Neural cell (in vitro differentiated cells): ENCODE measurements at regions not wholly inside any gene's neighbourhood (a gene's known extent, or its start where the extent isn't known, plus 50 kb on each side); places are given as distances from the start of the nearest gene placed in this dataset.
"Not testable (repeated sequence)": the region's sequence is repeated elsewhere in the genome, so short reads cannot be mapped to it uniquely, and the experiment has no call there.

ENCODE experiments used
- H2AFZ ChIP-seq: fragments of 200-600, 300-800 bp; sonication (generic), shearing (Covaris generic); 2 replicates; pipeline ENCODE4 v1.6.0; 2014; ENCODE audit warnings: low read depth, mild to moderate bottlenecking, antibody characterized with exemption, low read length, moderate library complexity
- H3F3A ChIP-seq: fragments of 200-600 bp; shearing (Covaris generic); 2 replicates; pipeline ENCODE4 v1.6.1; 2016; ENCODE audit warnings: mild to moderate bottlenecking, moderate library complexity, mixed read lengths, antibody characterized with exemption, low read length; ENCODE audit not compliant: insufficient read depth, poor library complexity, severe bottlenecking
- H3K27ac ChIP-seq: fragments of 200-600, 300-800 bp; sonication (generic), shearing (Covaris generic); 2 replicates; pipeline ENCODE4 v1.5.1; 2014; ENCODE audit warnings: mild to moderate bottlenecking, low read length, moderate library complexity
- H3K27me3 ChIP-seq: fragments of 300-800, 200-600 bp; sonication (generic), shearing (Covaris generic); 2 replicates; pipeline ENCODE4 v1.6.0; 2014; ENCODE audit warnings: mild to moderate bottlenecking, low read depth, low read length, moderate library complexity; ENCODE audit not compliant: insufficient read depth
- H3K36me3 ChIP-seq: fragments of 300-800, 200-600 bp; sonication (generic), shearing (Covaris generic); 2 replicates; pipeline ENCODE4 v1.5.1; 2014; ENCODE audit warnings: mild to moderate bottlenecking, antibody characterized with exemption, low read length, moderate library complexity; ENCODE audit not compliant: insufficient read depth
- H3K4me2 ChIP-seq: fragments of 300-800, 200-600 bp; sonication (generic), shearing (Covaris generic); 2 replicates; pipeline ENCODE4 v1.6.0; 2014; ENCODE audit warnings: mild to moderate bottlenecking, low read length
- H3K4me3 ChIP-seq: fragments of 300-800, 200-600 bp; sonication (generic), shearing (Covaris generic); 2 replicates; pipeline ENCODE4 v1.5.1; 2014; ENCODE audit warnings: mild to moderate bottlenecking, low read length, moderate library complexity
- H3K79me2 ChIP-seq: fragments of 200-600 bp; shearing (Covaris generic); replicated peaks from 2 replicates; pipeline ENCODE4 v1.6.0; 2014; ENCODE audit warnings: mild to moderate bottlenecking, low read length, moderate library complexity; ENCODE audit not compliant: insufficient read depth
- H3K9ac ChIP-seq: fragments of 300-800, 200-600 bp; sonication (generic), shearing (Covaris generic); 2 replicates; pipeline ENCODE4 v1.6.1; 2016; ENCODE audit warnings: mild to moderate bottlenecking, low read length, mixed read lengths
- H3K9me2 ChIP-seq: fragments of 200-600 bp; shearing (Covaris generic); 2 replicates; pipeline ENCODE4 v1.6.1; 2016; ENCODE audit warnings: mild to moderate bottlenecking, low read length, mixed read lengths; ENCODE audit not compliant: insufficient read depth
- H3K9me3 ChIP-seq: fragments of 200-600, 300-800 bp; sonication (generic), shearing (Covaris generic); 2 replicates; pipeline ENCODE4 v1.6.1; 2016; ENCODE audit warnings: mild to moderate bottlenecking, mixed run types, low read length, moderate library complexity, mixed read lengths
- H4K20me1 ChIP-seq: fragments of 200-600 bp; shearing (Covaris generic); 2 replicates; pipeline ENCODE4 v1.6.1; 2016; ENCODE audit warnings: mild to moderate bottlenecking, mixed run types; ENCODE audit not compliant: insufficient read depth
- EP300 ChIP-seq: fragments of 450-650 bp; conservative IDR thresholded peaks from 2 replicates; pipeline ENCODE4 v1.6.1; 2014; ENCODE audit warnings: antibody characterized with exemption, mild to moderate bottlenecking, moderate library complexity; ENCODE audit not compliant: poor library complexity, severe bottlenecking
- EZH2 ChIP-seq: fragments of 200-600, 300-800 bp; shearing (Covaris generic), sonication (generic); IDR thresholded peaks from 2 replicates; pipeline ENCODE4 v1.6.1; 2014; ENCODE audit warnings: antibody characterized with exemption, low read length, borderline replicate concordance, mild to moderate bottlenecking; ENCODE audit not compliant: insufficient read depth, poor library complexity, severe bottlenecking
- MXI1 ChIP-seq: fragments of 450-650 bp; conservative IDR thresholded peaks from 2 replicates; pipeline ENCODE4 v1.6.1; 2014; ENCODE audit warnings: antibody characterized with exemption, mild to moderate bottlenecking; ENCODE audit not compliant: poor library complexity, severe bottlenecking
- POLR2AphosphoS5 ChIP-seq: IDR thresholded peaks from 2 replicates; pipeline ENCODE4 v1.6.1; 2012
- RAD21 ChIP-seq: fragments of 450-650 bp; conservative IDR thresholded peaks from 2 replicates; pipeline ENCODE4 v1.6.1; 2014; ENCODE audit warnings: antibody characterized with exemption, mild to moderate bottlenecking, moderate library complexity
- SMC3 ChIP-seq: fragments of 450-650 bp; conservative IDR thresholded peaks from 2 replicates; pipeline ENCODE4 v1.6.1; 2014; ENCODE audit warnings: antibody characterized with exemption, mild to moderate bottlenecking, moderate library complexity; ENCODE audit not compliant: poor library complexity
- TAF1 ChIP-seq: IDR thresholded peaks from 2 replicates; pipeline ENCODE4 v1.6.1; 2012; ENCODE audit warnings: low read depth
- TF ChIP-seq, protein P1 (sequence below): fragments of 450-650 bp; IDR thresholded peaks from 2 replicates; pipeline ENCODE4 v1.5.1; 2014; ENCODE audit warnings: antibody characterized with exemption, mild to moderate bottlenecking, moderate library complexity; ENCODE audit not compliant: poor library complexity, severe bottlenecking
- TF ChIP-seq, protein P2 (sequence below): IDR thresholded peaks from 2 replicates; pipeline ENCODE4 v1.6.1; 2012; ENCODE audit warnings: borderline replicate concordance

- no peaks in the 10 kb centered on the region for H3K79me2 ChIP-seq
- TF ChIP-seq EZH2 = no peak
- TF ChIP-seq, protein P1, sequence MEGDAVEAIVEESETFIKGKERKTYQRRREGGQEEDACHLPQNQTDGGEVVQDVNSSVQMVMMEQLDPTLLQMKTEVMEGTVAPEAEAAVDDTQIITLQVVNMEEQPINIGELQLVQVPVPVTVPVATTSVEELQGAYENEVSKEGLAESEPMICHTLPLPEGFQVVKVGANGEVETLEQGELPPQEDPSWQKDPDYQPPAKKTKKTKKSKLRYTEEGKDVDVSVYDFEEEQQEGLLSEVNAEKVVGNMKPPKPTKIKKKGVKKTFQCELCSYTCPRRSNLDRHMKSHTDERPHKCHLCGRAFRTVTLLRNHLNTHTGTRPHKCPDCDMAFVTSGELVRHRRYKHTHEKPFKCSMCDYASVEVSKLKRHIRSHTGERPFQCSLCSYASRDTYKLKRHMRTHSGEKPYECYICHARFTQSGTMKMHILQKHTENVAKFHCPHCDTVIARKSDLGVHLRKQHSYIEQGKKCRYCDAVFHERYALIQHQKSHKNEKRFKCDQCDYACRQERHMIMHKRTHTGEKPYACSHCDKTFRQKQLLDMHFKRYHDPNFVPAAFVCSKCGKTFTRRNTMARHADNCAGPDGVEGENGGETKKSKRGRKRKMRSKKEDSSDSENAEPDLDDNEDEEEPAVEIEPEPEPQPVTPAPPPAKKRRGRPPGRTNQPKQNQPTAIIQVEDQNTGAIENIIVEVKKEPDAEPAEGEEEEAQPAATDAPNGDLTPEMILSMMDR = no peak
- TF ChIP-seq MXI1 = no peak
- no peak for TF ChIP-seq RAD21
- TF ChIP-seq TAF1 = no peak
- no peak for TF ChIP-seq SMC3
- no peak for TF ChIP-seq EP300
- TF ChIP-seq POLR2AphosphoS5 = no peak
- TF ChIP-seq, protein P2, sequence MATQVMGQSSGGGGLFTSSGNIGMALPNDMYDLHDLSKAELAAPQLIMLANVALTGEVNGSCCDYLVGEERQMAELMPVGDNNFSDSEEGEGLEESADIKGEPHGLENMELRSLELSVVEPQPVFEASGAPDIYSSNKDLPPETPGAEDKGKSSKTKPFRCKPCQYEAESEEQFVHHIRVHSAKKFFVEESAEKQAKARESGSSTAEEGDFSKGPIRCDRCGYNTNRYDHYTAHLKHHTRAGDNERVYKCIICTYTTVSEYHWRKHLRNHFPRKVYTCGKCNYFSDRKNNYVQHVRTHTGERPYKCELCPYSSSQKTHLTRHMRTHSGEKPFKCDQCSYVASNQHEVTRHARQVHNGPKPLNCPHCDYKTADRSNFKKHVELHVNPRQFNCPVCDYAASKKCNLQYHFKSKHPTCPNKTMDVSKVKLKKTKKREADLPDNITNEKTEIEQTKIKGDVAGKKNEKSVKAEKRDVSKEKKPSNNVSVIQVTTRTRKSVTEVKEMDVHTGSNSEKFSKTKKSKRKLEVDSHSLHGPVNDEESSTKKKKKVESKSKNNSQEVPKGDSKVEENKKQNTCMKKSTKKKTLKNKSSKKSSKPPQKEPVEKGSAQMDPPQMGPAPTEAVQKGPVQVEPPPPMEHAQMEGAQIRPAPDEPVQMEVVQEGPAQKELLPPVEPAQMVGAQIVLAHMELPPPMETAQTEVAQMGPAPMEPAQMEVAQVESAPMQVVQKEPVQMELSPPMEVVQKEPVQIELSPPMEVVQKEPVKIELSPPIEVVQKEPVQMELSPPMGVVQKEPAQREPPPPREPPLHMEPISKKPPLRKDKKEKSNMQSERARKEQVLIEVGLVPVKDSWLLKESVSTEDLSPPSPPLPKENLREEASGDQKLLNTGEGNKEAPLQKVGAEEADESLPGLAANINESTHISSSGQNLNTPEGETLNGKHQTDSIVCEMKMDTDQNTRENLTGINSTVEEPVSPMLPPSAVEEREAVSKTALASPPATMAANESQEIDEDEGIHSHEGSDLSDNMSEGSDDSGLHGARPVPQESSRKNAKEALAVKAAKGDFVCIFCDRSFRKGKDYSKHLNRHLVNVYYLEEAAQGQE = no peak
- H3K27me3 ChIP-seq = no peaks in the 10 kb centered on the region
- H3K36me3 ChIP-seq = no peaks in the 10 kb centered on the region
- no peaks in the 10 kb centered on the region for H4K20me1 ChIP-seq
- no peak overlapping the region for H2AFZ ChIP-seq
- no peak overlapping the region for H3K4me2 ChIP-seq
- no peak overlapping the region for H3K27ac ChIP-seq
- H3K9ac ChIP-seq = no peak overlapping the region
- H3K4me3 ChIP-seq = no peak overlapping the region
- no peaks in the 10 kb centered on the region for H3K9me2 ChIP-seq
- no peaks in the 10 kb centered on the region for H3K9me3 ChIP-seq
- H3F3A ChIP-seq = no peaks in the 10 kb centered on the region
Measured at GRCh38 chr5:119966028-119966427, 336.7 kb downstream of the FAM170A start.

DNA sequence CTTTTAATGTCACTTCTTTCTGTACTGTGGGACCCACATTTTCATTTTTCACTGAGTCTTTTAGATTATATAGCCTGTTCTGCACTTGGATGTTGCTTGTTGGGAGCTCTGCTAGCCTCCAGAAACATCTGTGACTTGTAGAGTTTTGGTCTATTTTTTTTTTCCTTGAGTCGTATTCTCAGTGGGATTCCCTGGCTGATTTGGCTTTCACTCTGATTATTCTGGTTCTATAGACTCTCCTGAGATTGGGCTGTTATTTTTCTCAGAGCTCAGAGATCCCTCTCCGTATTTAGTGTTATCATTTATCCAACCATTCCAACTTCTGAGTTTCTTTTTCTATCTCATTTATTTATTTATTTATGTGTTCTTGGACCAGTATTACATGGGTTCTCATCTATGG, 339.3 kb downstream of the FAM170A start:
- Histone ChIP-seq H4K20me1 (no peaks in the 10 kb centered on the region), H3K27me3 (no peaks in the 10 kb centered on the region), H3K9ac (no peak overlapping the region), H3K27ac (no peak overlapping the region), H3K79me2 (no peaks in the 10 kb centered on the region), H3K4me3 (no peak overlapping the region), H3K9me2 (no peaks in the 10 kb centered on the region), H3K4me2 (no peak overlapping the region), H3F3A (no peaks in the 10 kb centered on the region), H2AFZ (no peak overlapping the region), H3K36me3 (no peaks in the 10 kb centered on the region), H3K9me3 (no peaks in the 10 kb centered on the region)
- TF ChIP-seq POLR2AphosphoS5 = no peak
- TF ChIP-seq SMC3 = no peak
- TF ChIP-seq, protein P2 = no peak
- TF ChIP-seq TAF1 = no peak
- no peak for TF ChIP-seq RAD21
- no peak for TF ChIP-seq EZH2
- TF ChIP-seq EP300 = no peak
- TF ChIP-seq, protein P1 = no peak

- not testable (repeated sequence) for H3F3A ChIP-seq, H3K9ac ChIP-seq, H3K36me3 ChIP-seq, H3K79me2 ChIP-seq, H3K9me3 ChIP-seq, H3K9me2 ChIP-seq, H2AFZ ChIP-seq, H3K4me3 ChIP-seq, H3K4me2 ChIP-seq, H3K27me3 ChIP-seq, H4K20me1 ChIP-seq, H3K27ac ChIP-seq
Measured at GRCh38 chr5:119987077-119987476, 357.7 kb downstream of the FAM170A start.
